ENCODE measurements at regions not wholly inside any gene's neighbourhood (a gene's known extent, or its start where the extent isn't known, plus 50 kb on each side); places are given as distances from the start of the nearest gene placed in this dataset.

GRCh38 chr12:112591488-112591887 lies 172.7 kb downstream of the PTPN11 start:
- TF ChIP-seq, protein P1, sequence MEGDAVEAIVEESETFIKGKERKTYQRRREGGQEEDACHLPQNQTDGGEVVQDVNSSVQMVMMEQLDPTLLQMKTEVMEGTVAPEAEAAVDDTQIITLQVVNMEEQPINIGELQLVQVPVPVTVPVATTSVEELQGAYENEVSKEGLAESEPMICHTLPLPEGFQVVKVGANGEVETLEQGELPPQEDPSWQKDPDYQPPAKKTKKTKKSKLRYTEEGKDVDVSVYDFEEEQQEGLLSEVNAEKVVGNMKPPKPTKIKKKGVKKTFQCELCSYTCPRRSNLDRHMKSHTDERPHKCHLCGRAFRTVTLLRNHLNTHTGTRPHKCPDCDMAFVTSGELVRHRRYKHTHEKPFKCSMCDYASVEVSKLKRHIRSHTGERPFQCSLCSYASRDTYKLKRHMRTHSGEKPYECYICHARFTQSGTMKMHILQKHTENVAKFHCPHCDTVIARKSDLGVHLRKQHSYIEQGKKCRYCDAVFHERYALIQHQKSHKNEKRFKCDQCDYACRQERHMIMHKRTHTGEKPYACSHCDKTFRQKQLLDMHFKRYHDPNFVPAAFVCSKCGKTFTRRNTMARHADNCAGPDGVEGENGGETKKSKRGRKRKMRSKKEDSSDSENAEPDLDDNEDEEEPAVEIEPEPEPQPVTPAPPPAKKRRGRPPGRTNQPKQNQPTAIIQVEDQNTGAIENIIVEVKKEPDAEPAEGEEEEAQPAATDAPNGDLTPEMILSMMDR (IDR thresholded peaks at IDR 0.05): no peak
- TF ChIP-seq POLR2A (IDR thresholded peaks at IDR 0.05): no peak

Measured in adrenal gland (tissue), 5 donors.